ENCODE measurements at regions not wholly inside any gene's neighbourhood (a gene's known extent, or its start where the extent isn't known, plus 50 kb on each side); places are given as distances from the start of the nearest gene placed in this dataset.

- no peak for TF ChIP-seq NBN (IDR thresholded peaks at IDR 0.05)
- TF ChIP-seq, protein P1, sequence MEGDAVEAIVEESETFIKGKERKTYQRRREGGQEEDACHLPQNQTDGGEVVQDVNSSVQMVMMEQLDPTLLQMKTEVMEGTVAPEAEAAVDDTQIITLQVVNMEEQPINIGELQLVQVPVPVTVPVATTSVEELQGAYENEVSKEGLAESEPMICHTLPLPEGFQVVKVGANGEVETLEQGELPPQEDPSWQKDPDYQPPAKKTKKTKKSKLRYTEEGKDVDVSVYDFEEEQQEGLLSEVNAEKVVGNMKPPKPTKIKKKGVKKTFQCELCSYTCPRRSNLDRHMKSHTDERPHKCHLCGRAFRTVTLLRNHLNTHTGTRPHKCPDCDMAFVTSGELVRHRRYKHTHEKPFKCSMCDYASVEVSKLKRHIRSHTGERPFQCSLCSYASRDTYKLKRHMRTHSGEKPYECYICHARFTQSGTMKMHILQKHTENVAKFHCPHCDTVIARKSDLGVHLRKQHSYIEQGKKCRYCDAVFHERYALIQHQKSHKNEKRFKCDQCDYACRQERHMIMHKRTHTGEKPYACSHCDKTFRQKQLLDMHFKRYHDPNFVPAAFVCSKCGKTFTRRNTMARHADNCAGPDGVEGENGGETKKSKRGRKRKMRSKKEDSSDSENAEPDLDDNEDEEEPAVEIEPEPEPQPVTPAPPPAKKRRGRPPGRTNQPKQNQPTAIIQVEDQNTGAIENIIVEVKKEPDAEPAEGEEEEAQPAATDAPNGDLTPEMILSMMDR (IDR thresholded peaks at IDR 0.05 in 2 of 3, conservative IDR thresholded peaks at IDR 0.05 in 1 of 3; ENCODE audit: control insufficient read depth in 2 of 3, extremely low read depth in 1 of 3, insufficient read depth in 1 of 3, low read depth in 3 of 3, low read length in 3 of 3), result no peak
- TF ChIP-seq EP300 (IDR thresholded peaks at IDR 0.05; ENCODE audit: borderline replicate concordance in 1 of 2, control insufficient read depth in 1 of 2, low read depth in 2 of 2, low read length in 2 of 2), result no peak
- no peak for TF ChIP-seq CEBPB (IDR thresholded peaks at IDR 0.05; ENCODE audit: borderline replicate concordance in 1 of 2, low read depth in 2 of 2, low read length in 2 of 2)
- no peak for TF ChIP-seq TBL1XR1 (IDR thresholded peaks at IDR 0.05; ENCODE audit: low read depth, low read length)
- TF ChIP-seq PAX5 (IDR thresholded peaks at IDR 0.05; ENCODE audit: borderline replicate concordance, low read depth, low read length), result no peak
- TF ChIP-seq EZH2 (IDR thresholded peaks at IDR 0.05; ENCODE audit: borderline replicate concordance, control insufficient read depth, low read depth, low read length), result no peak
- no peak for TF ChIP-seq RAD21 (IDR thresholded peaks at IDR 0.05; ENCODE audit: insufficient read depth, low read depth, low read length)
- TF ChIP-seq POLR2A (IDR thresholded peaks at IDR 0.05; ENCODE audit: low read depth, low read length), result no peak
- no peak for TF ChIP-seq NRF1 (conservative IDR thresholded peaks at IDR 0.05; ENCODE audit: low read depth, low read length)
Measured at GRCh38 chr2:341017-341542, 53.2 kb upstream of the ALKAL2 start.

All from GM12878 (cell line).